Hepatocyte (in vitro differentiated cells): ENCODE measurements at regions not wholly inside any gene's neighbourhood (a gene's known extent, or its start where the extent isn't known, plus 50 kb on each side); places are given as distances from the start of the nearest gene placed in this dataset.

Experiments used
- DNase-seq: peaks from one replicate; pipeline ENCODE4 v3.0.0-alpha.2; 2016; ENCODE audit warnings: low spot score
- H2AFZ ChIP-seq: fragments of 200-600 bp; sonication (generic); 2 replicates; pipeline ENCODE4 v1.6.0; 2016; ENCODE audit warnings: antibody characterized with exemption, mild to moderate bottlenecking
- H3K27ac ChIP-seq: fragments of 200-600 bp; sonication (generic); 2 replicates; pipeline ENCODE4 v1.5.1; 2016; ENCODE audit warnings: mild to moderate bottlenecking
- H3K27me3 ChIP-seq: fragments of 200-600 bp; sonication (generic); 2 replicates; pipeline ENCODE4 v1.6.1; 2016
- H3K36me3 ChIP-seq: fragments of 200-600 bp; sonication (generic); replicated peaks from 2 replicates; pipeline ENCODE4 v1.5.1; 2016; ENCODE audit warnings: low read depth; ENCODE audit not compliant: insufficient read depth
- H3K4me1 ChIP-seq: fragments of 200-600 bp; sonication (generic); 2 replicates; pipeline ENCODE4 v1.5.1; 2016; ENCODE audit warnings: mild to moderate bottlenecking, moderate library complexity; ENCODE audit not compliant: insufficient read depth
- H3K4me2 ChIP-seq: fragments of 200-600 bp; sonication (generic); 2 replicates; pipeline ENCODE4 v1.6.0; 2016
- H3K4me3 ChIP-seq: fragments of 200-600 bp; sonication (generic); 2 replicates; pipeline ENCODE4 v1.5.1; 2016; ENCODE audit warnings: mild to moderate bottlenecking
- H3K79me2 ChIP-seq: fragments of 200-600 bp; sonication (generic); 2 replicates; pipeline ENCODE4 v1.6.0; 2017; ENCODE audit warnings: mild to moderate bottlenecking
- H3K9me2 ChIP-seq: fragments of 200-600 bp; sonication (generic); replicated peaks from 2 replicates; pipeline ENCODE4 v1.6.0; 2017; ENCODE audit warnings: mild to moderate bottlenecking; ENCODE audit not compliant: insufficient read depth
- H3K9me3 ChIP-seq: fragments of 200-600 bp; sonication (generic); 2 replicates; pipeline ENCODE4 v1.5.1; 2016; ENCODE audit warnings: low read depth, mild to moderate bottlenecking
- H4K20me1 ChIP-seq: fragments of 200-600 bp; sonication (generic); 2 replicates; pipeline ENCODE4 v1.6.0; 2016; ENCODE audit warnings: mild to moderate bottlenecking; ENCODE audit not compliant: insufficient read depth, poor library complexity, severe bottlenecking
- CTCF ChIP-seq: fragments of 200-600 bp; sonication (generic); IDR thresholded peaks from 2 replicates; pipeline ENCODE4 v1.5.1; 2016; ENCODE audit warnings: antibody characterized with exemption, mild to moderate bottlenecking; ENCODE audit not compliant: poor library complexity
- EZH2 ChIP-seq: fragments of 200-600 bp; sonication (generic); IDR thresholded peaks from 2 replicates; pipeline ENCODE4 v1.6.1; 2016; ENCODE audit warnings: antibody characterized with exemption, mild to moderate bottlenecking, borderline replicate concordance
- EZH2phosphoT487 ChIP-seq: fragments of 200-600 bp; sonication (generic); IDR thresholded peaks from one replicate; pipeline ENCODE4 v1.6.1; 2018; ENCODE audit warnings: antibody characterized with exemption, mild to moderate bottlenecking, low read depth, moderate library complexity; ENCODE audit not compliant: unreplicated experiment, severe bottlenecking
- WGBS: methylation state at CpG from one replicate; pipeline ENCODE4 v1.1.6; 2016; ENCODE audit warnings: low lambda C conversion rate; ENCODE audit errors: missing lambda C conversion rate; 5-methylcytosine and 5-hydroxymethylcytosine counted together

- no peak for TF ChIP-seq CTCF
- TF ChIP-seq EZH2, result no peak
- TF ChIP-seq EZH2phosphoT487, result no peak
- Histone ChIP-seq H3K27ac (no peak overlapping the region), H3K36me3 (no peaks in the 10 kb centered on the region), H3K4me3 (no peak overlapping the region), H3K79me2 (no peaks in the 10 kb centered on the region), H2AFZ (no peak overlapping the region), H3K4me1 (no peaks in the 10 kb centered on the region), H3K27me3 (no peaks in the 10 kb centered on the region), H4K20me1 (no peaks in the 10 kb centered on the region), H3K9me2 (no peaks in the 10 kb centered on the region), H3K9me3 (no peaks in the 10 kb centered on the region), H3K4me2 (no peak overlapping the region)
- DNase-seq, result no peak
- WGBS, result 87% methylated on average over 2 of the region's 2 CpGs
Measured at GRCh38 chr4:177517862-177518261, 75.6 kb upstream of the AGA start.

- Histone ChIP-seq H3K79me2 (no peaks in the 10 kb centered on the region), H2AFZ (no peak overlapping the region), H3K9me2 (no peaks in the 10 kb centered on the region), H3K36me3 (no peaks in the 10 kb centered on the region), H3K27me3 (no peaks in the 10 kb centered on the region), H4K20me1 (no peaks in the 10 kb centered on the region), H3K4me3 (no peak overlapping the region), H3K27ac (no peak overlapping the region), H3K9me3 (no peaks in the 10 kb centered on the region), H3K4me2 (no peak overlapping the region), H3K4me1 (no peaks in the 10 kb centered on the region)
- no peak for DNase-seq
- WGBS, result 93% methylated on average over 7 of the region's 7 CpGs
- TF ChIP-seq EZH2, result no peak
- no peak for TF ChIP-seq CTCF
- TF ChIP-seq EZH2phosphoT487, result no peak
Measured at GRCh38 chr4:177519481-177520260, 77.4 kb upstream of the AGA start.

GRCh38 chr4:177528620-177529019 lies 86.4 kb upstream of the AGA start:
- H3K27ac ChIP-seq, result no peak overlapping the region
- TF ChIP-seq CTCF, result no peak
- no peak for TF ChIP-seq EZH2
- TF ChIP-seq EZH2phosphoT487, result no peak
- H3K4me3 ChIP-seq, result no peak overlapping the region
- no peaks in the 10 kb centered on the region for H3K4me1 ChIP-seq
- no peak overlapping the region for H3K4me2 ChIP-seq
- DNase-seq, result no peak
- H3K36me3 ChIP-seq, result no peaks in the 10 kb centered on the region
- no peaks in the 10 kb centered on the region for H4K20me1 ChIP-seq
- H3K9me2 ChIP-seq, result no peaks in the 10 kb centered on the region
- no peak overlapping the region for H2AFZ ChIP-seq
- H3K79me2 ChIP-seq, result no peaks in the 10 kb centered on the region
- no peaks in the 10 kb centered on the region for H3K9me3 ChIP-seq
- no peaks in the 10 kb centered on the region for H3K27me3 ChIP-seq
- WGBS, result 92% methylated on average over 5 of the region's 5 CpGs

GRCh38 chr4:177530561-177530960 lies 88.3 kb upstream of the AGA start:
- TF ChIP-seq CTCF (no peak), EZH2 (no peak), EZH2phosphoT487 (no peak)
- H3K4me2 ChIP-seq, result no peak overlapping the region
- no peak overlapping the region for H2AFZ ChIP-seq
- H4K20me1 ChIP-seq, result no peaks in the 10 kb centered on the region
- H3K36me3 ChIP-seq, result no peaks in the 10 kb centered on the region
- WGBS, result 90% methylated on average over 1 of the region's 1 CpG
- no peak for DNase-seq
- no peaks in the 10 kb centered on the region for H3K4me1 ChIP-seq
- H3K27ac ChIP-seq, result no peak overlapping the region
- no peaks in the 10 kb centered on the region for H3K27me3 ChIP-seq
- no peaks in the 10 kb centered on the region for H3K9me3 ChIP-seq
- no peaks in the 10 kb centered on the region for H3K9me2 ChIP-seq
- H3K79me2 ChIP-seq, result no peaks in the 10 kb centered on the region
- no peak overlapping the region for H3K4me3 ChIP-seq
